OCI-LY7 (cell line): ENCODE measurements at regions not wholly inside any gene's neighbourhood (a gene's known extent, or its start where the extent isn't known, plus 50 kb on each side); places are given as distances from the start of the nearest gene placed in this dataset.

ENCODE experiments used
- EZH2phosphoT487 ChIP-seq: fragments of 200-600 bp; sonication (generic); IDR thresholded peaks from 2 replicates; pipeline ENCODE4 v1.6.1; 2018; ENCODE audit warnings: low read depth, borderline replicate concordance, mild to moderate bottlenecking, mixed run types, antibody characterized with exemption, low read length, moderate library complexity, mixed read lengths
- TF ChIP-seq, protein P1 (sequence below): fragments of 200-600 bp; sonication (generic); conservative IDR thresholded peaks from 2 replicates; pipeline ENCODE4 v1.5.1; 2014; ENCODE audit warnings: mild to moderate bottlenecking, antibody characterized with exemption, low read length, moderate library complexity, mixed read lengths

DNA sequence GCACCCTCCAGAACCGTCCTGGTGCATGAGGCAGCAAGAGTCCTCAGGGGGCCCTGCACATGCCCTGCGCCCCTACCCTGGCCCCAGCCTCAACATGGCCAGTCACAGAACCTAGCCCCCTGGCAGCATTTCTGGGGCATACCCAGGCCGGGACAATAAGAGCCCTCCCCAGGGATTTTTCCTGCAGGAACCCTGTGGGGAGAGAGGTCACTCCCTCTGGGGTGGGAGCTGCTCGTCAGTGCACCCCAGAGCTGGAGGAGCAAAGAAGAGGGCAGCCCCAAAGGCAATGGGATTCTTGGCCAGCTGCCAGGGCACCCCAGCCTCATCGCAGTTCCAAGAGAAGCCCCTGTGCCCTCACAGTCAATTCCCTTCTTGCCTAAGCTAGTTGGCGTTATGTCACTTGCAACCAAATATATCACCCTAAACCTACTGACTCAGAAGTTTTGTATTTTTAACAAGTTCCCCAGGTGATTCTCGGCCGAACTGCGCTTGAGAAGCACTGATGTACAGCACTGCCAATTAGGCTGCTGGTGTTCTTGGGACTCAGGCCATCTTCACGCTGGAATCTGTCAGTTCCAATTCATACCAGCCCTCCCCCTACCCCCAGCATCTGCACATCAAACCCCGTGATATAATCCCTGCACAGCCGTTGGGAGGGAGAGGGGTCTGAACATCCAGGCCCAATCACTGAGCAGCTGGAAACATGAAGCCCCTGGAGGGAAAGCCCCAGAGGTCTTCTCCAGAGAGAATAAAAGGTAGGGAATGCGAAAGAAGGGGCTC is 87.5 kb upstream of the PRR20G start:
- TF ChIP-seq, protein P1, sequence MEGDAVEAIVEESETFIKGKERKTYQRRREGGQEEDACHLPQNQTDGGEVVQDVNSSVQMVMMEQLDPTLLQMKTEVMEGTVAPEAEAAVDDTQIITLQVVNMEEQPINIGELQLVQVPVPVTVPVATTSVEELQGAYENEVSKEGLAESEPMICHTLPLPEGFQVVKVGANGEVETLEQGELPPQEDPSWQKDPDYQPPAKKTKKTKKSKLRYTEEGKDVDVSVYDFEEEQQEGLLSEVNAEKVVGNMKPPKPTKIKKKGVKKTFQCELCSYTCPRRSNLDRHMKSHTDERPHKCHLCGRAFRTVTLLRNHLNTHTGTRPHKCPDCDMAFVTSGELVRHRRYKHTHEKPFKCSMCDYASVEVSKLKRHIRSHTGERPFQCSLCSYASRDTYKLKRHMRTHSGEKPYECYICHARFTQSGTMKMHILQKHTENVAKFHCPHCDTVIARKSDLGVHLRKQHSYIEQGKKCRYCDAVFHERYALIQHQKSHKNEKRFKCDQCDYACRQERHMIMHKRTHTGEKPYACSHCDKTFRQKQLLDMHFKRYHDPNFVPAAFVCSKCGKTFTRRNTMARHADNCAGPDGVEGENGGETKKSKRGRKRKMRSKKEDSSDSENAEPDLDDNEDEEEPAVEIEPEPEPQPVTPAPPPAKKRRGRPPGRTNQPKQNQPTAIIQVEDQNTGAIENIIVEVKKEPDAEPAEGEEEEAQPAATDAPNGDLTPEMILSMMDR, result no peak
- no peak for TF ChIP-seq EZH2phosphoT487
